ENCODE measurements at regions not wholly inside any gene's neighbourhood (a gene's known extent, or its start where the extent isn't known, plus 50 kb on each side); places are given as distances from the start of the nearest gene placed in this dataset.
"Not testable (repeated sequence)": the region's sequence is repeated elsewhere in the genome, so short reads cannot be mapped to it uniquely, and the experiment has no call there.

- no peak for TF ChIP-seq CTCF (IDR thresholded peaks at IDR 0.05; ENCODE audit: insufficient read depth, low read depth, low read length)
- H3K4me3 ChIP-seq (ENCODE audit: low read depth, low read length): no peak overlapping the region
- no peak for DNase-seq (ENCODE audit: low read depth)
Observed at GRCh38 chr5:82519558-82519957, 241.4 kb upstream of the RPS23 start.

GRCh38 chr5:82517544-82518075, 239.5 kb upstream of the RPS23 start:
- no peak for DNase-seq (ENCODE audit: low read depth)

GRCh38 chr5:82513738-82514137, 235.6 kb upstream of the RPS23 start:
- no peak for TF ChIP-seq CTCF (IDR thresholded peaks at IDR 0.05; ENCODE audit: insufficient read depth, low read depth, low read length)
- no peak overlapping the region for H3K4me3 ChIP-seq (ENCODE audit: low read depth, low read length)
- DNase-seq (ENCODE audit: low read depth): no peak

More at GRCh38 chr5:82517544-82518075, 239.5 kb upstream of the RPS23 start:
- no peak overlapping the region for H3K4me3 ChIP-seq (ENCODE audit: low read depth, low read length)
- no peak for TF ChIP-seq CTCF (IDR thresholded peaks at IDR 0.05; ENCODE audit: insufficient read depth, low read depth, low read length)

- DNase-seq (ENCODE audit: low read depth): no peak
- TF ChIP-seq CTCF (IDR thresholded peaks at IDR 0.05; ENCODE audit: insufficient read depth, low read depth, low read length): no peak
- H3K4me3 ChIP-seq (ENCODE audit: low read depth, low read length): no peak overlapping the region
Observed at GRCh38 chr5:82512025-82512424, 233.9 kb upstream of the RPS23 start.

GRCh38 chr5:82511134-82511533, 233.0 kb upstream of the RPS23 start:
- no peak for TF ChIP-seq CTCF (IDR thresholded peaks at IDR 0.05; ENCODE audit: insufficient read depth, low read depth, low read length)
- H3K4me3 ChIP-seq (ENCODE audit: low read depth, low read length): no peak overlapping the region
- no peak for DNase-seq (ENCODE audit: low read depth)

GRCh38 chr5:82509762-82510161, 231.6 kb upstream of the RPS23 start:
- no peak for TF ChIP-seq CTCF (IDR thresholded peaks at IDR 0.05; ENCODE audit: insufficient read depth, low read depth, low read length)
- no peak for DNase-seq (ENCODE audit: low read depth)
- no peak overlapping the region for H3K4me3 ChIP-seq (ENCODE audit: low read depth, low read length)

GRCh38 chr5:82506390-82506789, 228.2 kb upstream of the RPS23 start:
- H3K4me3 ChIP-seq (ENCODE audit: low read depth, low read length); DNase-seq (ENCODE audit: low read depth): not testable (repeated sequence)
